Activated CD4-positive, alpha-beta T cell treated with anti-CD3 and anti-CD28 coated beads for 4 hours (primary cell): ENCODE measurements at regions not wholly inside any gene's neighbourhood (a gene's known extent, or its start where the extent isn't known, plus 50 kb on each side); places are given as distances from the start of the nearest gene placed in this dataset.

Experiments
- DNase-seq, 2 donors: peaks; one replicate each; pipeline ENCODE4 v3.0.0-alpha.2; 2020

DNA sequence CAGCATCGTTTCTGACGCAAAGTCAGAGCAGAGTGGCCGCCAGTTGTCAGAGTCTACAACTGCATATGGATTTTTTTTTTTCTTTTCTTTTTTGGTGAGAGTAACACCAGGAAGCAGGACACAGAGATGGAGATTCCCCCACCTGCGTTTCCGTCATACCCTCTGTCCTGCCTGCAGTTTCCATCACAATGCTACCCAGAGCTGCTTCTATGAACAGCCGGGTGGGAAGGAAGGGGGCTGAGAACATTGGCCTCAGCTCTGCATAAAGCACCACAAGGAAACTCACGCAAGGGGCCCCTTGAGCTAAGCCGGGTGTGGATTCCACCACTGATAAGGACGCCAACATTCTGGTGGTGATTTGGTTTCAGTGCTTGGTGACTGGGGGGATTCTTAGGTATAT lies 183.5 kb upstream of the AFDN start:
- DNase-seq = no peak

DNA sequence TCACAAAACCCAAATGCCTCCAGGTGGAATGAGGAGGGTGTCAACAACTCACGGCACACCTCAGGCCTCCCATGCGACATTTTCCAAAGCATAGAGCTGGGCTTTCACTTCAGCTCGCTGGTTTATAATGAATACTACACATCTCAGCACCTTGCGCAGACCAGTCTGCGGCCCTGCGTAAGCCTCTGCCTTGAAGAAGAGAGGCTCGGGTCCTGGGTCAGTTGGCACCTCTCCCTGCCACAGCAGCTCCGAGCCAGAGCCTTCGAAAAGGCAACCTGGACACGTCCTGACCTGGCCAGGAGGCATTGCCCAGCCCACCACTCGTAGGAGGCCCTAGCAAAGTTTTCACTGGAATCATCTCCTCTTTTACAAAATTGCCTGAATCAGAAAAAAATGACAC lies 183.0 kb upstream of the AFDN start:
- no peak for DNase-seq

DNA sequence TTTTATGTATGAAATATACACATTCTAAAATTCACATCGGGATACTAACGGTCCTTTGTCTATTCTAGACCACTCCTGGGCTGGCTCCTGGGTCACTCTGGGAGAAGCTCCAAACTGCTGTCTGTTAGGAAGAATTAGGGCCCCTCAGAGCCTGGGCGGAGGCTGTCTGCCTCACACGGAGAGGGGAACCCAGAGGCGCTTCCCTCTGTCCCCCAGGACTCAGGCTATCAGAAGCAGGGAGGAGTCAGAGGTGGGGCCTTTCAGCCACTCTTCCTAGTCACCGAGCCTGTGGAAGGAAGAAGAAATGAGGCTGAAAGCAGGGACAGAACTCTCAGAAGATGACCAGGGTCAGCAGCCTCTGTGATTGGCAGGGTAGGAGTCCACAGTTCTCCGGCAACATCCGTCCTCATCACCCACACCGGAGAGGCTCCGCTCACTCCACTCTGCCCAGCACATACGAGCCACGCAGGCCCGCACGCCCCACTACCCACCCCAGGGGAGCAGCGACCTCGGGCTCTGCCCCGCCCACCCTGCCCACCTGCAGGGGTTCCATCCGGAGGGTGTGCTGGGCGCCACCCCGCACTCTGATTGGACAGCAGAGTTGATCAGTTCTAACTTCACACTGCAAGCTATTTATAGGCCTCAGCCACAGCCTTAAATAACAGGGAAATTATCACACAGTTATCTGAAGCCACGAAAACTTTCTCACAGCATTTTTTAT lies 182.1 kb upstream of the AFDN start:
- DNase-seq = no peak

DNA sequence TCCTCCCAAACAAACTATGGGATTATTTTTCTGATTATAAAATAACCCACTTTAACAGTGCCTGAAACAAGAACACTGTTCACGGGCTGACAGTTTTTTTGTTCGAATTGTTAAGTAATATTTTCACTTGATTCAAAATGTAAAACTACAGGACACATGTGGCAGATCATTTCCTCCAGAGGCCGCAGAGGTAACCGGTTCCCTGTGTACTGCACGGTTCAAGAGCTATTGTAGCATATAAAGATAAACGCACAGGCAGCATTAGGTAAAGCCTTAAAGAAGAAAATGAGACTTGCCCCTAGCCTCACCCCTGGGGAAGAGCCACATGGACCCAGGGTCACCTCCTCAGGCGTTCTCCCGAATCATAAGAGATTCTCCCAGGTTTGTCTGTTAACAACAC lies 181.3 kb upstream of the AFDN start:
- no peak for DNase-seq

DNA sequence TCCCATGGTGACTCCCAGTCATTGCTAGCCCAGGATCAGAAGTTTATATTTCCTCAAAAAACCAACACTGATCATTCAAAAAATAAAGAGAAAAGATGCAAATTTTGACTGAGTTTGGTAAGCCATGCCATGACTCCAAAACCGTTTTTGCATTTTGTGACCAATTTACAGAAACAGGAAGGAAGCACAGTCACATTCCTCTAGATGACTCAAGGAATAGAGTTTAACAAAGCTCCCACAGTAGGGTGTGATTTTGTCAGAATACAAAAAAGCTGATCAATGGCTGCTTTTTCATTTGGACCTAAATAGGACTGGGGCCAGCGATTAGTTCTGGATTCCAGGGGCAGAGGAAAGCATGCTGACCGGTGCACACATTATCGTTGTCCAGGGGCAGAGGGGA lies 179.4 kb upstream of the AFDN start:
- DNase-seq = no peak

DNA sequence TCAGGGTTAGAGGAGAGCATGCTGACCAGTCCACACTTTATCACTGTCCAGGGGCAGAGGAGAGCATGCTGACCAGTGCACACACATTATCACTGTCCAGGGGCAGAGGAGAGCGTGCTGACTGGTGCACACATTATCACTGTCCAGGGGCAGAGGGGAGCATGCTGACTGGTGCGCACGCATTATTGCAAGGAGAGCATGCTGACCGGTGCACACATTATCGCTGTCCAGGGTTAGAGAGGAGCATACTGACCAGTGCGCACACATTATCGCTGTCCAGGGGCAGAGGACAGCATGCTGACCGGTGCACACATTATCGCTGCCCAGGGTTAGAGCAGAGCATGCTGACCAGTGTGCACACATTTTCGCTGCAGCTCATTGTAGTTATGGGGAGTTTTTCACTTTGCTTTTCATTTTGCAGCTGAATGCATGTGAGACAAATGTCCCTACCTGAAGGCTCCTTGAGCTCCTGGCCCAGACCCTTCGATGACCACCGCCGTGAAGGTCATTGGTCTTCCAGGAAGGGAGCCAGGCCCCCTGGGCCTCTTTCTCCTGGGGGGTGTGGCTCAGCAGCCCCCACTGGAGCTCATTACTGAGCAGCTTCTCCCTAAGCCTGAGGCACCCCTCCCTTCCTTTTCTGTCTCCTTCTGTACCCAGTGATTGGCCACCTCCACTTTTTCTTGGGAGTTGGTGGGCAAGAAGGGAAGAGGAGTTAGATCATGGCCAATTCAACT lies 178.8 kb upstream of the AFDN start:
- DNase-seq = no peak

DNA sequence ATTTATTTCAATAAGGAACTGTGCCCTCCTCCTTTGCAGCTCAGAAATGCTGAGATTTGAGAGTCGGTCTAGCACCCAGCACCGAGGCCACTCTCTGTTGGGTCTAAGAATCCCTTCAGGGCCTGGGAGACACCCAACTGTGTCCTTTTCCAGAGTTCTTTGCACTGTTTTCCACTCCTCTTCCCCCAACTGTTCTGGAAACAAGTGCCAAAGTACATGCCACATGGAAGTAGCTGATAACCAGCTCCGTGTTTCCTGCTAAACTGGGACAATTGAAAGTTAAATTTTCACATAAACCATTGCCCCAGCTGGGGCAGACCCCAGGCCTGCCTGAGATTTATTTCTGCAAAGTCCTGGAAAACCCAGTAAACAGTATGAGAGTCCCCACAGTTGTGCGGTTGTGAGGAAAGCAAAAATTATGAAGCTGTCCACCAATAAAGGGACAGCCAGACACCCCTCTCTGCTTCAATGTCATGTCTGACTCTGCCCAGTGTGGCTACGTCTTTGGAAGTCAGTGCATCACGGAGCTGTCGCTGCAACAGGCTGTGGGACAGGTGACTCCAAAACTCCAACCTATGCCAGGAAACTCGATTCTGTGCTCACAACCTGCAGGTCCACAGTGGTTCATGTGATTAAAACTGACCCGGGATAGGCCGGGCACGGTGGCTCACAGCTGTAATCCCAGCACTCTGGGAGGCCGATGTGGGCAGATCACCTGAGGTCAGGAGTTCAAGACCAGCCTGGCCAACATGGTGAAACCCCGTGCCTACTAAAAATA lies 178.0 kb upstream of the AFDN start:
- no peak for DNase-seq

DNA sequence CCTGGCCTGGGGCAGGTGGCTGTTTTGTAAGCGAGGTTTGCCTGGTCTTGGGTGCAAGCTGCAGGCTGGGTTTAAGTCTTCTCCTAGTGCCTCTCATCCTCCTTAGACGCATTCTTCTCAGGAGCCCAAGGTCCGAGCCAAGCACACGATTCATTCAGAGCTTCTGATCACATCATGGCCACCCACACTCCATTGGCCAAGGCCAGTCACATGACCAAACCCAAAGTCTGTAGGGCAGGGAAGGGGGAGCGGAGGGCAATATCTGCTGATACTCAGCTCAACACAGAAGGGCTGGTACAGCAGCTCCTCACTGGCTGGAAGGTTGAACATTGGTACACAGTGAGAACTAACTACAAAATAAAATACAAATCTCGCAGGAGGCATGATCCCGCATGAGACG lies 177.2 kb upstream of the AFDN start:
- no peak for DNase-seq

DNA sequence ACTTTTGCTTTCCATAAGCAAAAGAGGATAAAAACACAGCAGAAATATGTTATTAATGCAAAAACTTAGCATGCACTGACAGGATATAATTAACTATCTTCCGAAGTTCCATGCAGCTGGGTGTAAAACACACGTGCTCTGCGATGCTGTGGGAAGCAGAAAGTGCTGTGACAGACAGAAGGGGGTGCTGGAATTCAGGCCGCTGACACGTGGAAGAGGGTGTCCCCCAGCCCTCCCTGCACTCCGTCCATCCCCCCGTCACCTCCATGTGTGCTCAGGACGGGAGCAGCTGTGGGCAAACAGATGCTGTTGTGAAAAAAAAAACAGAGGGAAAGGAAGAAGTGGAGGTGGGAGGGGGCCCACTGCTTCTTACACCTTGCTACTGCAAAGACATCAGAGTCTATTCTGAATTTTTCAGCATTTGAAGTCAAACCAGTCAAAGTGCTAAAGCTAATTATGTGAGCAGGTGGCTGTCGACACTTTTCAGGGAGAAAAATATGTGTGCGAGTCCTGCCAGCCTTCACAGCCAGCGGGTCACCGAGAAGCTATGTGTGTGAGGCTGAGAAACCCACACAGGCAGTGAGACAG lies 175.9 kb upstream of the AFDN start:
- no peak for DNase-seq

DNA sequence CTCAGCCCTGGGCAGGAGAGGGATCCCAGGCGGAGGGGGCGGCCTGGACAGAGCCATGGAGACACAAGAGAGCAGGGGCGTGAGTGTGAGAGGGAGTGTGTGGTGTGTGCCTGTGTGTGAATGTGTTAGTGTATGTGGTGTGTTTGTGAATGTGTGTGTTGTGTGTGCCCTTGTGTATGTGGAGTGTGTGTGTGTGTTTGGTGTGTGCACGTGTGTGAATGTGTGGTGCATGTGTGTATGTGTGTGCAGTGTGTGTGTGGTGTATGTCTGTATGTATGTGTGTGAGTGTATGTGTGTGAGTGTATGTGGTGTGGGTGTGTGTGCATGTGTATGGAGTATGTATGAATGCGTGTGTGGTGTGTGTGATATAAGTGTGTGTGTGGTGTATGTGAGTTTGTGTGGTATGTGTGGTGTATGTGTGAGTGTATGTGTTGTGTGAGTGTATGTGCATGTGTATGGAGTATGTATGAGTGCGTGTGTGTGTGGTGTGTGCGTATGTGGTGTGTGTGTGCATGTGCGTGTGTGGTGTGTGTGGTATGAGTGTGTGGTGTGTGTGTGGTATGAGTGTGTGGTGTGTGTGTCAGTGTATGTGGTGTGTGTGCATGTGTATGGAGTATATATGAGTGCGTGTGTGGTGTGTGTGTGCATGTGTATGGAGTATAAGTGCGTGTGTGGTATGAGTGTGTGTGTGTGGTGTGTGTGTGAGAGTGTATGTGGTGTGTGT lies 175.2 kb upstream of the AFDN start:
- no peak for DNase-seq

DNA sequence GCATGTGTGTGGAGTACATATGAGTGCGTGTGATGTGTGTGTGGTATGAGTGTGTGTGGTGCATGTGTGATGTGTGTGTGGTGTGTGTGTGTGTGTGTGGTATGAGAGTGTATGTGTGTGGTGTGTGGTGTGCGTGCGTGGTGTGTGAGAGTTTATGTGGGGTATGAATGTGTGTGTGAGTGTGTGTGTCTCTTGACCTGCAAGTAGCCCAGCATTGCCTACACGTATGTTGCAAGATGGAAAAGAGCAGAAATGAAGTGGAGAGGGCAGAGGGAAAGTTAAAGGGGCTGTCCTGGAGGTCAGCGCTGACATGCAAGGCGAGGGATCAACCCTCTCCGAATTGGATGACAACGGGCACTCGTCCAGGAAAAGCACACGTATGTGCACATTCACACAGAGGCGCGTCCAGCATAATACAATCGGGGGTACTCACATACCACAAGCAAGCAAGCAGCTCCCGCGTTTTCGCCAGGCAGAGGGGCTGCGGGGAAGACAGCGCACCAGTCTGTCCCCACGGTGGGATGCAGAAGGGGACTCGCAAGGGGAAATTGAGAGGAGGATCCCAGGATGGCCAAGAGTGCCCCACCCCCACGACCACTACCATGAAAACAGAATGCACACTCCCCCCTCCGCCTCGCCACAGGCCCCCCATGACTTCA lies 174.5 kb upstream of the AFDN start:
- no peak for DNase-seq

DNA sequence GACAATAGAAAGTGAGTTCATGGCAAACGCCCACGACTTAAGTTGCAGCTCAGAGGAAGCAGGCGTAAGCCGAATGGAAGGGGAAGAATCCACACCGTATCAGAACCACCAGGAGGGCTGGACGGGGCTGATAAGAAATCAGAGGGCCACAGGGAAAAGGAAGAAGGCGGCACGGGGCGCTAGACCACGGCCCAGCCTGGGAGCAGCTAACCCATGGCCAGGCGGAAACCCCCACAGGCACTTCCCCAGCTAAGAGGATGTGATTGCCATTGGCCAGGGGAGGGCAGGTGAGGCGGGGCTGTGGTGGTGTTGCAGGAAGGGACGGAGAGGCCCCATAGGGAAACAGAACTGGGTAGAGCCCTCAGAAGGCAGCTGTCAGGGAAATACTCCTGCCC lies 174.0 kb upstream of the AFDN start:
- no peak for DNase-seq

DNA sequence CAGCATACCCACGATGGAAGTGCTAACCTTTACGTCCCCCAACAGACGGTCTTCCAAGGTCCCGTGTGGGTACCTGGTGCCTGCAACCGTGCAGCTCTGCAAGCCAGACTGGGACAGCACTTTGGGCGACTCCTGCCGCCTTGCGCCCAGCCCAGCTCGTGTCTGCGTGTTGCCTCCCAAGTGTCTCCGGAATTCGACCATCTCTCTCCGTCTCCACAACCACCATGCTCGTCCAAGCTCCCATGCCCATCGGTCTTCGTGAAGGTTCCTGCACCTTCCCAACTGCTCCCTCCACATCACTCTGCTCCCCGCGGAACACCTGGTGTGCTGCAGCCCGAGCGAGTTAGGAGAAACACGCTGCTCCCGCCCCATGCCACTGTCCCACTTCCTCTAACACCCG lies 173.2 kb upstream of the AFDN start:
- DNase-seq = no peak

DNA sequence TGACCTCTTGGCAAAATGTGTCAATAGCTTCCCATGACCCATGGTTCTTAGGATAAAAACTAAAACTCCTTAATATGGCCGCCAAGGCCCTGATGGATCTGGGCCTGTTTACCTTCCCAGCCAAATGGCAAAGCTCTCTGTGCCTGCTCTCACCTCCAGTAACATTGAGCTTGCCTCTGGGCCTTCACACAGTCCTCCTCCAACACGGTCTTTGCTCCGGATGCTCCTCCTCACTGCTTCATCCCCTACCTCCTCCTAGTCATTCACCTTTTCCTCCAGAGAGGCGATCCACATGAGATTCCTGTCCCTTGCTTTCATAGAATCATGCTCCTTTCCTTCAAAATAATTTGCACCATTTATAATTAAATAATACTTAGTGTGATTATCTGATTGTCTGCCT lies 172.3 kb upstream of the AFDN start:
- DNase-seq = no peak

DNA sequence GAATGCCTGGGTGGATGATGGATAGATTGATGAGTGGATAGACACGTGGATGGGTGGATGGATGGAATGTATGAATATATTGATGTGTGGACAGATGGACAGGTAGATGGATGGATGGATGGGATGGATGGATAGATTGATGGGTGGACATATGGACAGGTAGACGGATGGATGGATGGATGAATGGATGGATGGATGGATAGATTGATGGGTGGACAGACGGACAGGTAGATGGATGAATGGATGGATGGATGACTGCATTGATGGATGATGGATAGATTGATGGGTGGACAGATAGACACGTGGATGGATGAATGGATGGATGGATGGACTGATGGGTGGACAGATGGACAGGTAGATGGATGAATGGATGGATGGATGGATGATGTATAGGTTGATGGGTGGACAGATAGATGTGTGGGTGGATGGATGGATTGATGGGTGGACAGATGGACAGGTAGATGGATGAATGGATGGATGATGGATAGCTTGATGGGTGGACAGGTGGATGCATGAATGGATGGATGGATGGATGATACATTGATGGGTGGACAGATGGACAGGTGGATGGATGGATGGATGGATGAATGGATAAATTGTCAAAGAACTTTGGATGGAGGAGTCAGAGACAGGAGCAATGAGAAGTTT lies 171.4 kb upstream of the AFDN start:
- no peak for DNase-seq

DNA sequence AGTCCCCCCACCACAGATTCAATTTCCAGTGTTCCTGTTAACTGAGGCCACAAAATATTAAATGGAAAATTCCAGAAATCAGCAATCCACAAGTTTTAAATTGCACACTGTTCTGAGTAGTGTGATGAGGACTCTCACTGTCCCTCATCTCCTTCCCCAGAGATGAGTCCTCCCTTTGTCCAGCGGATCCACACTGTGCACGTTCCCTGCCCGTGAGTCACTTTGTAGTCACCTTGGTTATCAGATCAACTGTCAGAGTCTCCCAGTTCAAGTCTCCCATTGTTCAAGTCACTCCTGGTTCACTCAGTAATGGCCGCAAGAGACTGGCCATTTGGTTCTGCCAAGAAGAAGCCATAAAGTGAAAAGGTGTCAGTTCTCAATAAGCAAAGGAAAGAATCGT lies 168.6 kb upstream of the AFDN start:
- DNase-seq = no peak

DNA sequence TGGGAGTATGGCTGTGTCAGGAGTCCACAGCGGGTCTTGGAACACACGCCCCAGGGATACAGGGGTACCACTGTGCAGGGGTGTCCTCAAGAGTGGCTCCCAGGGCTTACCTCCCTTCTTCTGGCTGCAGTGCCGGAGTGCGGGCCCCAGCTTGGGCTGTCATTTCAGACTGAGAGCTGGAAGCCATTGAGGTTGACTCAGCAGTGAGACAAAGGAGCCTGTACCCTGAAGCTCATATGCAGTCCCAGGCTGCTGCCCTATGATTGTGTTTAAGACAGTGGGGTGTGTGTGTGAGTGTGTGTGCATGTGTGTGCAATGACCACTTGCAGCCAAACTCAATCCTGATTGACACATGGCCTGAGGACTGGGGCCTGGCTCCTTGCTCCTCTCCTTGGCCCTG lies 167.7 kb upstream of the AFDN start:
- no peak for DNase-seq

DNA sequence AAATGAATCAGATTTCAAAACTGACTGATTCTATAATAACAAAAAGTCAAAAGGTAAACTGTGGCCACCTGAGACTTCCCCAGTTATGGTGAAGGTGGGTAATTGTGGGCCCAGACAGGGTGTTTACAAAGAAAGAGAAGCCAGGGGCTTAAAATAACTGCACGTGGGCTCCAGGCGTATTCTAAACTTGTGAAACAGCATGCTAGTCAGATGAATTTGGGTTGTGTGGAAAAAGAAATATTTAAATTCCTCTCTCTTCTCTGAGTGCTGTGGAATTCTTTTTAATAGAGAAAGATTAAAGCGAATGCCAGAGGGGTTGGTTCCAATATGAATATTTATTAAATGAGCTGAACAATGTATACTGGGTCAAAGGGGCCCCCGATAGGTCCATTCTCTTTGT lies 166.3 kb upstream of the AFDN start:
- DNase-seq = no peak

DNA sequence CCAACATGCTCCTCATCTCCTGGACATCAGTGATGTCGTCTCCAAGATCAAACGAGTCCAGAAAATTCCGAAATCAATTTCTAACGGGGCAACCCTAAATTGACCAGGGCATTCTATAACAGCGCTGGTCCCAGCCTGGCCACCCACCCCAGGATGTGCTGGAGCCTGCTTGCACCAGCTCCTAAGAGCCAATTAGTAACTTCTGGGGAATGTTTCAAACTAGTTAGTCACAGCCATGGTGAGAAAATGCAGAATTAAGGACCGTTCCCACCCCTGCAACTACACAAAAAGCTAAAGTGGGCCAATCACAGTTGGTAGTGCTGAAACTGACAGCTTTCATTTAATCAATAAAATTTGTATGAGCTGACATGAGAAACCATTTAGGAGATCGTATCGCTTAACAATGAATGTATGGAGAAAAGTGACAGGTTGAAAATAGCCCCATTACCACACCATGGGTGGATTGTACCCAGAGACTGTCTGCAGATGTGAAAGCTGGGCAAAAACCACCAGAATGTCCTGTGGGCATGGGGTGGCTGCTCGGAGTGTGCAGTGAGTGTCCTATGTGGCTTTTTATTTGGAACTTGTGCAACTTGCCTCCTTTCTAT lies 165.7 kb upstream of the AFDN start:
- no peak for DNase-seq

DNA sequence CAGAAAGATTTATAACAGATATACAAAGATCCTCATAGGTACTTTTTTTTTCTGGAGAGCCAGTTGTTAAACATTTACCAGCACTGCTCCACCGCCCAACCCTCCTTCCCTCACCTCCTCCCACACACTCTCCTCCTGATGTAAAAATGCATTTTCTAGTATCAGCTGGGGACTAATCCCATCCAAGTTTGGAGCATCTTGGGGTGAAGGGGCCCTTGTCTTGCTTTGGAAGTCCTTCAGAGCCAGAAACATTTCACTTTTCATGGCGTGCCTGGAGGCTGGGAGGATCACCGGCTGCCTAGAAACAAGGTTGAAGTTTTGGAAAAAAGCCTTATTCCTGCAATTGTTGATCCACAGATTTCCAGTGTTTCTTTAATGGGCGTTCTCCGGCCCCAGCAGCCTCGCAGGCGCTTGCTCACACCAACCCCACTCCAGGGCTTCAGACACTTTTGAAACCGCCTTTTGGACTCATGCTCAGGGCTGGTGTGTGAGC lies 165.1 kb upstream of the AFDN start:
- DNase-seq = no peak
